ENCODE measurements at regions not wholly inside any gene's neighbourhood (a gene's known extent, or its start where the extent isn't known, plus 50 kb on each side); places are given as distances from the start of the nearest gene placed in this dataset.

- H4K20me1 ChIP-seq (ENCODE audit: insufficient read depth) = no peaks in the 10 kb centered on the region
- no peak for DNase-seq
- peaks cover 18% of the 10 kb centered on the region for H3K27me3 ChIP-seq (replicated peaks; ENCODE audit: insufficient read depth)
- TF ChIP-seq EZH2phosphoT487 (IDR thresholded peaks at IDR 0.05; ENCODE audit: insufficient read depth, low read depth) (no peak), EZH2 (IDR thresholded peaks at IDR 0.05; ENCODE audit: insufficient read depth, poor library complexity, severe bottlenecking) (no peak)
- H3K4me2 ChIP-seq (ENCODE audit: unreplicated experiment) = no peak overlapping the region
- H3K9me2 ChIP-seq (ENCODE audit: insufficient read depth) = no peaks in the 10 kb centered on the region
- H3K9me3 ChIP-seq (ENCODE audit: low read depth) = no peaks in the 10 kb centered on the region
- no peak overlapping the region for H3K4me3 ChIP-seq
- H3K27ac ChIP-seq = no peak overlapping the region
- no peaks in the 10 kb centered on the region for H3K79me2 ChIP-seq (ENCODE audit: insufficient read depth)
- H2AFZ ChIP-seq = no peak overlapping the region
- WGBS, 2 experiments (ENCODE audit: low coverage in 1 of 2, low lambda C conversion rate in 2 of 2, missing lambda C conversion rate in 2 of 2) = 0 to 8% methylated on average over 1 of the region's 1 CpG
- in situ Hi-C loops (cut with MboI) = no loop called here
- no peaks in the 10 kb centered on the region for H3K36me3 ChIP-seq (ENCODE audit: low read depth)
- H3K4me1 ChIP-seq (ENCODE audit: insufficient read depth) = no peaks in the 10 kb centered on the region
- H3K9ac ChIP-seq = no peak overlapping the region
- H3F3A ChIP-seq (ENCODE audit: insufficient read depth) = no peaks in the 10 kb centered on the region
These were observed 183.8 kb downstream of the DAD1 start for GRCh38 chr14:22405201-22405600.

- 82 to 87% methylated on average over 4 of the region's 4 CpGs for WGBS, 2 experiments (ENCODE audit: low coverage in 1 of 2, low lambda C conversion rate in 2 of 2, missing lambda C conversion rate in 2 of 2)
- H3K79me2 ChIP-seq (ENCODE audit: insufficient read depth) = no peaks in the 10 kb centered on the region
- no peak overlapping the region for H2AFZ ChIP-seq
- no peaks in the 10 kb centered on the region for H3F3A ChIP-seq (ENCODE audit: insufficient read depth)
- no peaks in the 10 kb centered on the region for H4K20me1 ChIP-seq (ENCODE audit: insufficient read depth)
- H3K27me3 ChIP-seq (replicated peaks; ENCODE audit: insufficient read depth) = peaks cover 27% of the 10 kb centered on the region
- no peak for TF ChIP-seq EZH2 (IDR thresholded peaks at IDR 0.05; ENCODE audit: insufficient read depth, poor library complexity, severe bottlenecking)
- no peak for TF ChIP-seq EZH2phosphoT487 (IDR thresholded peaks at IDR 0.05; ENCODE audit: insufficient read depth, low read depth)
- in situ Hi-C loops (cut with MboI) = no loop called here
- H3K4me2 ChIP-seq (ENCODE audit: unreplicated experiment) = no peak overlapping the region
- H3K9me2 ChIP-seq (ENCODE audit: insufficient read depth) = no peaks in the 10 kb centered on the region
- no peak overlapping the region for H3K9ac ChIP-seq
- no peaks in the 10 kb centered on the region for H3K36me3 ChIP-seq (ENCODE audit: low read depth)
- no peaks in the 10 kb centered on the region for H3K9me3 ChIP-seq (ENCODE audit: low read depth)
- no peak overlapping the region for H3K4me3 ChIP-seq
- H3K4me1 ChIP-seq (ENCODE audit: insufficient read depth) = no peaks in the 10 kb centered on the region
- no peak overlapping the region for H3K27ac ChIP-seq
- DNase-seq = no peak
These were observed 185.7 kb downstream of the DAD1 start for GRCh38 chr14:22403296-22403695.

GRCh38 chr14:22400655-22401259 is 188.3 kb downstream of the DAD1 start:
- no peaks in the 10 kb centered on the region for H3F3A ChIP-seq (ENCODE audit: insufficient read depth)
- no peaks in the 10 kb centered on the region for H3K4me1 ChIP-seq (ENCODE audit: insufficient read depth)
- no peak overlapping the region for H2AFZ ChIP-seq
- no peak overlapping the region for H3K9ac ChIP-seq
- in situ Hi-C loops (cut with MboI) = no loop called here
- H3K9me2 ChIP-seq (ENCODE audit: insufficient read depth) = no peaks in the 10 kb centered on the region
- no peak overlapping the region for H3K4me3 ChIP-seq
- H3K9me3 ChIP-seq (ENCODE audit: low read depth) = no peaks in the 10 kb centered on the region
- 13 to 17% methylated on average over 3 of the region's 3 CpGs for WGBS, 2 experiments (ENCODE audit: low coverage in 1 of 2, low lambda C conversion rate in 2 of 2, missing lambda C conversion rate in 2 of 2)
- H3K27me3 ChIP-seq (replicated peaks; ENCODE audit: insufficient read depth) = peaks cover 45% of the 10 kb centered on the region
- TF ChIP-seq EZH2phosphoT487 (IDR thresholded peaks at IDR 0.05; ENCODE audit: insufficient read depth, low read depth) = no peak
- no peak for TF ChIP-seq EZH2 (IDR thresholded peaks at IDR 0.05; ENCODE audit: insufficient read depth, poor library complexity, severe bottlenecking)
- no peaks in the 10 kb centered on the region for H3K36me3 ChIP-seq (ENCODE audit: low read depth)
- no peak overlapping the region for H3K27ac ChIP-seq
- H3K4me2 ChIP-seq (ENCODE audit: unreplicated experiment) = no peak overlapping the region
- peak; percentile 22 for DNase-seq
- no peaks in the 10 kb centered on the region for H3K79me2 ChIP-seq (ENCODE audit: insufficient read depth)
- H4K20me1 ChIP-seq (ENCODE audit: insufficient read depth) = no peaks in the 10 kb centered on the region

GRCh38 chr14:22399776-22400175 is 189.2 kb downstream of the DAD1 start:
- no peak overlapping the region for H2AFZ ChIP-seq
- H3K4me2 ChIP-seq (ENCODE audit: unreplicated experiment) = no peak overlapping the region
- peaks cover 49% of the 10 kb centered on the region for H3K27me3 ChIP-seq (replicated peaks; ENCODE audit: insufficient read depth)
- H3K9ac ChIP-seq = no peak overlapping the region
- no peaks in the 10 kb centered on the region for H3K9me3 ChIP-seq (ENCODE audit: low read depth)
- TF ChIP-seq EZH2phosphoT487 (IDR thresholded peaks at IDR 0.05; ENCODE audit: insufficient read depth, low read depth) (no peak), EZH2 (IDR thresholded peaks at IDR 0.05; ENCODE audit: insufficient read depth, poor library complexity, severe bottlenecking) (no peak)
- H3F3A ChIP-seq (ENCODE audit: insufficient read depth) = no peaks in the 10 kb centered on the region
- no peaks in the 10 kb centered on the region for H3K9me2 ChIP-seq (ENCODE audit: insufficient read depth)
- 50 to 66% methylated on average over 2 of the region's 2 CpGs for WGBS, 2 experiments (ENCODE audit: low coverage in 1 of 2, low lambda C conversion rate in 2 of 2, missing lambda C conversion rate in 2 of 2)
- H3K79me2 ChIP-seq (ENCODE audit: insufficient read depth) = no peaks in the 10 kb centered on the region
- H3K36me3 ChIP-seq (ENCODE audit: low read depth) = no peaks in the 10 kb centered on the region
- no peaks in the 10 kb centered on the region for H4K20me1 ChIP-seq (ENCODE audit: insufficient read depth)
- DNase-seq = no peak
- H3K4me3 ChIP-seq = no peak overlapping the region
- in situ Hi-C loops (cut with MboI) = loop anchor here (10.0 to 25.0 kb wide), 2 partner anchors 145 to 263 kb away; no protein-coding TSS in a partner anchor
- H3K27ac ChIP-seq = no peak overlapping the region
- no peaks in the 10 kb centered on the region for H3K4me1 ChIP-seq (ENCODE audit: insufficient read depth)

Measured in GM23248 (cell line).